ENCODE measurements at regions not wholly inside any gene's neighbourhood (a gene's known extent, or its start where the extent isn't known, plus 50 kb on each side); places are given as distances from the start of the nearest gene placed in this dataset.

DNA sequence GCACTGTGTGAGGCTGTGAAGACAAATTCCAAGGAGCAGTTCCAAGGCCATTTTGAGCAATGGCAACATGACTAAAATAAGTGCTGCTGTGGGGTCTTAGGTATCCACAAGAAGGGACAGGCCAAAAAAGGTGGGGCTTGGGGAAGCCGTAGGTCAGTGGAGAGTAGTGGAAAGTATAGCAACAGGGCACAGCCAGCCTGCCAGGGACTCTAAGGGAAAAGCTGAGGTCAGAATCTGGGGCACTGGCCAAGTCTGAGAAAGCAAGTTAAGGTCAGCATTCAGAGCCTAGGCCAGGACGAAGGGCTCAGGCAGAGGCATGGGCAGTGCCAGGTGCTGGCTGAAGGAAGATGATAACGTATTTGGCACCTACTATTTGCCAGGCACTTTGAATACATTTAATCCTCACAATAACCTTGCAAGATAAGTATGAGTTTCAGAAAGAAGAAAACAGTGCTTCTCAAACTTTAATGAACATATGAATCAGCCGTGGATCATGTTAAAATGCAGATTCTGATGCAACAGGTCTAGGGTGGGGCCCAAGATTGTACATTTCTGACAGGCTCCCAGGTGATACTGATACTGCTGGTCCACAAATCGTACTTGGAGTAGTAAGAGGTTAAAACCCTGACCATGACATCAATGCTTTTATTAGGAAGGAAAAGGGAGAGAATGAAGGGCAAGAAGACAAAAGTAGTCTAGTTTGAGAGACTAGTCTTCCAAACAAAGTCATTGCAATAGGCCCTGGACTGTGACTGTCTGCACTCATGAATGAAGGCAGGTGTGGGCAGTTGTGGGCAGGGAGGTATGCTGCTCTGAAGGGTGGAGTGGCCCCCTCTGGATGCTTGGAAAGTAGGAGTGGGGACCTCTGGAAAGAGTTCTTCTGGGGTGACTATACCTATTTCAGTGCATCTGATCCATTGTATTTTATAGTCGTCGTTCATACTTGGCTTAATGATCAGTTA, 106.3 kb upstream of the ANKRD28 start:
- dilution Hi-C loops (cut with HindIII; ENCODE audit: low sequenced_read_pairs, unreplicated experiment) = no loop called here

More for the DNA sequence above, 106.3 kb upstream of the ANKRD28 start:
- WGBS, 2 experiments (ENCODE audit: extremely low coverage in 2 of 2, insufficient read length in 1 of 2) = no CpG with 5 or more reads among the region's 7 CpGs
- H3K27ac ChIP-seq (ENCODE audit: insufficient read depth, low read length) = no peak overlapping the region
- no peak overlapping the region for H2AFZ ChIP-seq (replicated peaks; ENCODE audit: low read length, poor library complexity)
- H2BK5ac ChIP-seq (ENCODE audit: low read depth, low read length, poor library complexity, severe bottlenecking) = no peak overlapping the region
- H2BK15ac ChIP-seq (ENCODE audit: low read depth, low read length) = no peak overlapping the region
- intact Hi-C loops (cut with micrococcal nuclease) = no loop called here
- no peak overlapping the region for H3K56ac ChIP-seq (ENCODE audit: extremely low read depth, insufficient read depth, low read length)
- H4K5ac ChIP-seq (ENCODE audit: low read depth, low read length) = no peak overlapping the region
- no peak overlapping the region for H2BK20ac ChIP-seq (ENCODE audit: low read depth, low read length)
- H3K27me3 ChIP-seq (ENCODE audit: control insufficient read depth, insufficient read depth, low read length) = no peaks in the 10 kb centered on the region
- no peaks in the 10 kb centered on the region for H4K20me1 ChIP-seq (ENCODE audit: insufficient read depth, low read length)
- H3K14ac ChIP-seq (replicated peaks; ENCODE audit: low read depth, low read length) = no peak overlapping the region
- H3K23ac ChIP-seq (ENCODE audit: low read depth, low read length) = no peak overlapping the region
- no peak for DNase-seq
- H3K18ac ChIP-seq (ENCODE audit: low read depth, low read length) = no peak overlapping the region
- H3K4ac ChIP-seq (ENCODE audit: low read depth, low read length) = no peak overlapping the region
- H3K9me3 ChIP-seq (ENCODE audit: control insufficient read depth, insufficient read depth, low read length) = no peaks in the 10 kb centered on the region
- in situ Hi-C loops (cut with MboI; ENCODE audit: low sequenced_read_pairs) = no loop called here
- H2BK120ac ChIP-seq (ENCODE audit: low read depth, low read length) = no peak overlapping the region
- peaks cover 2% of the 10 kb centered on the region for H3K4me1 ChIP-seq (ENCODE audit: control insufficient read depth, insufficient read depth, low read length)
- CTCF ChIA-PET = no interaction called here
- POLR2A ChIA-PET (ENCODE audit: unreplicated experiment) = no interaction called here
- no peak overlapping the region for H3K4me2 ChIP-seq (ENCODE audit: low read depth, low read length)
- H3K9me1 ChIP-seq (ENCODE audit: insufficient read depth, low read length) = no peaks in the 10 kb centered on the region
- no peak overlapping the region for H3K9ac ChIP-seq (ENCODE audit: low read depth, low read length)
- H4K91ac ChIP-seq (ENCODE audit: insufficient read depth, low read depth, low read length) = no peak overlapping the region
- no peak for ATAC-seq (ENCODE audit: low read depth)
- TF ChIP-seq POLR2A (IDR thresholded peaks at IDR 0.05; ENCODE audit: low read depth, low read length) (no peak), FOS (IDR thresholded peaks at IDR 0.05; ENCODE audit: low read depth, low read length) (no peak), MAZ (IDR thresholded peaks at IDR 0.05; ENCODE audit: borderline replicate concordance, low read depth, low read length) (no peak), RFX5 (IDR thresholded peaks at IDR 0.05; ENCODE audit: low read depth, low read length) (no peak), RCOR1 (IDR thresholded peaks at IDR 0.05; ENCODE audit: insufficient replicate concordance, low read length) (no peak), SMC3 (IDR thresholded peaks at IDR 0.05; ENCODE audit: low read depth, low read length) (no peak), MXI1 (IDR thresholded peaks at IDR 0.05; ENCODE audit: borderline replicate concordance, low read depth, low read length) (no peak), MAFK (IDR thresholded peaks at IDR 0.05; ENCODE audit: low read depth, low read length) (no peak), RAD21 (IDR thresholded peaks at IDR 0.05; ENCODE audit: low read length) (no peak), CEBPB (IDR thresholded peaks at IDR 0.05; ENCODE audit: low read depth, low read length) (no peak), CHD1 (IDR thresholded peaks at IDR 0.05; ENCODE audit: low read depth, low read length) (no peak), NFE2L2 (IDR thresholded peaks at IDR 0.05; ENCODE audit: low read depth, low read length) (no peak)
- TF ChIP-seq, protein P1, sequence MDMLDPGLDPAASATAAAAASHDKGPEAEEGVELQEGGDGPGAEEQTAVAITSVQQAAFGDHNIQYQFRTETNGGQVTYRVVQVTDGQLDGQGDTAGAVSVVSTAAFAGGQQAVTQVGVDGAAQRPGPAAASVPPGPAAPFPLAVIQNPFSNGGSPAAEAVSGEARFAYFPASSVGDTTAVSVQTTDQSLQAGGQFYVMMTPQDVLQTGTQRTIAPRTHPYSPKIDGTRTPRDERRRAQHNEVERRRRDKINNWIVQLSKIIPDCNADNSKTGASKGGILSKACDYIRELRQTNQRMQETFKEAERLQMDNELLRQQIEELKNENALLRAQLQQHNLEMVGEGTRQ (IDR thresholded peaks at IDR 0.05; ENCODE audit: low read depth, low read length) = no peak
- TF ChIP-seq, protein P2, sequence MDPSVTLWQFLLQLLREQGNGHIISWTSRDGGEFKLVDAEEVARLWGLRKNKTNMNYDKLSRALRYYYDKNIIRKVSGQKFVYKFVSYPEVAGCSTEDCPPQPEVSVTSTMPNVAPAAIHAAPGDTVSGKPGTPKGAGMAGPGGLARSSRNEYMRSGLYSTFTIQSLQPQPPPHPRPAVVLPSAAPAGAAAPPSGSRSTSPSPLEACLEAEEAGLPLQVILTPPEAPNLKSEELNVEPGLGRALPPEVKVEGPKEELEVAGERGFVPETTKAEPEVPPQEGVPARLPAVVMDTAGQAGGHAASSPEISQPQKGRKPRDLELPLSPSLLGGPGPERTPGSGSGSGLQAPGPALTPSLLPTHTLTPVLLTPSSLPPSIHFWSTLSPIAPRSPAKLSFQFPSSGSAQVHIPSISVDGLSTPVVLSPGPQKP (IDR thresholded peaks at IDR 0.05; ENCODE audit: borderline replicate concordance, low read depth, low read length) = no peak
- TF ChIP-seq, protein P3, sequence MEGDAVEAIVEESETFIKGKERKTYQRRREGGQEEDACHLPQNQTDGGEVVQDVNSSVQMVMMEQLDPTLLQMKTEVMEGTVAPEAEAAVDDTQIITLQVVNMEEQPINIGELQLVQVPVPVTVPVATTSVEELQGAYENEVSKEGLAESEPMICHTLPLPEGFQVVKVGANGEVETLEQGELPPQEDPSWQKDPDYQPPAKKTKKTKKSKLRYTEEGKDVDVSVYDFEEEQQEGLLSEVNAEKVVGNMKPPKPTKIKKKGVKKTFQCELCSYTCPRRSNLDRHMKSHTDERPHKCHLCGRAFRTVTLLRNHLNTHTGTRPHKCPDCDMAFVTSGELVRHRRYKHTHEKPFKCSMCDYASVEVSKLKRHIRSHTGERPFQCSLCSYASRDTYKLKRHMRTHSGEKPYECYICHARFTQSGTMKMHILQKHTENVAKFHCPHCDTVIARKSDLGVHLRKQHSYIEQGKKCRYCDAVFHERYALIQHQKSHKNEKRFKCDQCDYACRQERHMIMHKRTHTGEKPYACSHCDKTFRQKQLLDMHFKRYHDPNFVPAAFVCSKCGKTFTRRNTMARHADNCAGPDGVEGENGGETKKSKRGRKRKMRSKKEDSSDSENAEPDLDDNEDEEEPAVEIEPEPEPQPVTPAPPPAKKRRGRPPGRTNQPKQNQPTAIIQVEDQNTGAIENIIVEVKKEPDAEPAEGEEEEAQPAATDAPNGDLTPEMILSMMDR (conservative IDR thresholded peaks at IDR 0.05; ENCODE audit: low read depth, low read length) = no peak
- no TSS peak for BruUV-seq (replicated peaks)
- H3K79me1 ChIP-seq (ENCODE audit: low read depth in 1 of 2, low read length in 2 of 2) = no peaks in the 10 kb centered on the region
- H2AK9ac ChIP-seq (replicated peaks; ENCODE audit: low read depth, low read length, poor library complexity) = no peak overlapping the region
- H3K4me3 ChIP-seq (ENCODE audit: insufficient read depth, low read depth, low read length) = no peak overlapping the region
- no peak overlapping the region for H2AK5ac ChIP-seq (ENCODE audit: low read depth, low read length)
- H4K8ac ChIP-seq (ENCODE audit: low read depth in 2 of 2, low read length in 2 of 2) = no peak overlapping the region
- no peaks in the 10 kb centered on the region for H3K36me3 ChIP-seq (ENCODE audit: control insufficient read depth, insufficient read depth, low read length)

All from IMR-90 (cell line).